ENCODE measurements at regions not wholly inside any gene's neighbourhood (a gene's known extent, or its start where the extent isn't known, plus 50 kb on each side); places are given as distances from the start of the nearest gene placed in this dataset.
A peak's percentile ranks its signal among the peaks of the same experiment; 100 is the strongest.

DNA sequence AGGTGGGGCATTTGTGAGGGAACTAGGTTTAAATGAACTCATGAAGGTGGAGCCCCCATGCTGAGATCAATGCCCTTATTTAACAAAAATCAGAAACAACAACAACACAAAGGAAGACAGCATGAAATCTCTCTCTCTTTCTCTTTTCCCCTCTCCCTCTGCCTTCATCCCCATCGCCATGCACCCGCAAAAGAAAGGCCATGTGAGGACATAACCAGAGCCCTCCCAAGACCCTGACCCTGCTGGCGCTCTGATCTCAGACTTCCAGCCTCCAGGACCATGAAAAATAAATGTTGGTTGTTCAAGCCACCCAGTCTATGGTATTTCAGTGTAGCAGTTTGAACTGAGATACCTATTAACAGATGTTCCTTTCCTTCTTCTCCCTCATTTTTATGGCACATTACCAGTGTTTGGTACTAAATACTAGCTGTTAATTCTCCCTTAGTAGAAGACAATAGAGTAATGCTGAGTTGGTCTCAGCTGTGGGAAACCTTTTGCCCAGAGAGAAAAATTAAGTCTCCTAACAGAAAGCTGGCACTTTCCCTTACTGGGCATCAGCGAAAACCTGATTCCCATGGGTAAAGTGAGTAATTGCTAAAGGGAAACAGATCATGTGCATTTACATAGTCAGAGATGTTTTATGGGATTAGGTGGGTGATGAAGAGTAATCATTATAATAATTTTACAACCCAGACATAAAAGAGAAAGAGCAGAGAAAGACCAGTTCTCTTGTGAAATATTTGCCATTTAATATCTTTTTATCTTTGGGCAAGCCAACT is 264.0 kb upstream of the PLEKHG7 start:
- whole genome bisulfite sequencing, 4 donors = 74 to 97% (median 87%) methylated on average over 4 of the region's 4 CpGs

DNA sequence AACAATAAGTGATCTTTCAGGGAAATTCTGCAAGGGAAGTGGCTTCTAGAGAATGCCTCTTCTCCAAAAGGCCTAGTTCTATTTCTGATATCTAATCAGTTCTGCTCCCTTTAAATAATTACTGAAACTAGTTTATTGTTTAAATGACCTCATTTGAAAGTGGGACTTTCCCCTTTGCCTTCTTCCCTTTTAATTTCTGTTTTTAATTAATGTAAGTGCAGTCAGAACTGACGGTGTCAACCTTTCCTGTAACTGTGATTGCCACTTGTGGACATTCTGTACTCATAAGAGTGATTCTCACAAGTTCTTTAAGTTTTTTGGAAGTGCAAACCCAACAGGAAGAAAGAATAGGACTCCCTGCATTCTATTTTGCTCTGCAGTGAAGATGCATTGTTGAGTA is 265.3 kb upstream of the PLEKHG7 start:
- no peak for TF ChIP-seq POLR2A (IDR thresholded peaks at IDR 0.05)
- TF ChIP-seq, protein P1, sequence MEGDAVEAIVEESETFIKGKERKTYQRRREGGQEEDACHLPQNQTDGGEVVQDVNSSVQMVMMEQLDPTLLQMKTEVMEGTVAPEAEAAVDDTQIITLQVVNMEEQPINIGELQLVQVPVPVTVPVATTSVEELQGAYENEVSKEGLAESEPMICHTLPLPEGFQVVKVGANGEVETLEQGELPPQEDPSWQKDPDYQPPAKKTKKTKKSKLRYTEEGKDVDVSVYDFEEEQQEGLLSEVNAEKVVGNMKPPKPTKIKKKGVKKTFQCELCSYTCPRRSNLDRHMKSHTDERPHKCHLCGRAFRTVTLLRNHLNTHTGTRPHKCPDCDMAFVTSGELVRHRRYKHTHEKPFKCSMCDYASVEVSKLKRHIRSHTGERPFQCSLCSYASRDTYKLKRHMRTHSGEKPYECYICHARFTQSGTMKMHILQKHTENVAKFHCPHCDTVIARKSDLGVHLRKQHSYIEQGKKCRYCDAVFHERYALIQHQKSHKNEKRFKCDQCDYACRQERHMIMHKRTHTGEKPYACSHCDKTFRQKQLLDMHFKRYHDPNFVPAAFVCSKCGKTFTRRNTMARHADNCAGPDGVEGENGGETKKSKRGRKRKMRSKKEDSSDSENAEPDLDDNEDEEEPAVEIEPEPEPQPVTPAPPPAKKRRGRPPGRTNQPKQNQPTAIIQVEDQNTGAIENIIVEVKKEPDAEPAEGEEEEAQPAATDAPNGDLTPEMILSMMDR (IDR thresholded peaks at IDR 0.05) = no peak
- Histone ChIP-seq H3K27ac (peak overlapping the region in 5 of 12 donors; percentile 7 to 54 (median 22)), H3K4me3 (no peak overlapping the region), H3K27me3 (no peaks in the 10 kb centered on the region), H3K9me3 (no peaks in the 10 kb centered on the region), H3K36me3 (no peaks in the 10 kb centered on the region), H3K4me1 (peaks cover 0 to 39% (median 9%) of the 10 kb centered on the region in 12 donors)
- intact Hi-C loops (cut with DNase I) = no loop called here
- no peak for ATAC-seq
- DNase-seq = no peak
- 44 to 54% (median 50%) methylated on average over 1 of the region's 1 CpG for WGBS, 4 donors

More for the DNA sequence above, 264.0 kb upstream of the PLEKHG7 start:
- Histone ChIP-seq H3K36me3 (no peaks in the 10 kb centered on the region), H3K27me3 (no peaks in the 10 kb centered on the region), H3K9me3 (no peaks in the 10 kb centered on the region), H3K4me1 (peaks cover 0 to 45% (median 20%) of the 10 kb centered on the region in 12 donors), H3K27ac (peak overlapping the region in 2 of 12 donors; percentile 7 to 21), H3K4me3 (no peak overlapping the region)
- ATAC-seq (no peak), DNase-seq (no peak)
- TF ChIP-seq, protein P1 (IDR thresholded peaks at IDR 0.05) = no peak
- TF ChIP-seq POLR2A (IDR thresholded peaks at IDR 0.05) = no peak
- intact Hi-C loops (cut with DNase I) = no loop called here

DNA sequence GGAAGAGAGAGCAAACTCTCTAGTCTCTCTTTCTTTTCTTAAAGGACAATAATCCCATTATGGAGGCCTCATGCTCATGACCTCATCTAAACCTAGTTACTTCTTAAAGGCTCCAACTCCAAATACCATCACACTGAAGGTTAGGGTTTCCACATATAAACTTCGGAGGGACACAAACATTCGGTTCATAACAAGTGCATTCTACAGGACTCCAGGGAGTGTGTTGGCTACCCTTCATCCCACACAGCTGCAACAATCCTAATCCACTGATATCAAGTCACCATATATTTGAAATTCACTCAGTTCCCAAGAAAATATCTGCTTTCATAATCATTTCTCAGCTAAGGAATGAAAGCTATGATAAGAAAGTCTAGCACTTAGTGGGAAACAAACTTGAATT is 265.9 kb upstream of the PLEKHG7 start:
- Histone ChIP-seq H3K27ac (peak overlapping the region in 6 of 12 donors; percentile 1 to 54 (median 20)), H3K4me1 (peaks cover 0 to 37% (median 9%) of the 10 kb centered on the region in 12 donors), H3K27me3 (no peaks in the 10 kb centered on the region), H3K9me3 (no peaks in the 10 kb centered on the region), H3K36me3 (no peaks in the 10 kb centered on the region), H3K4me3 (no peak overlapping the region)
- DNase-seq = no peak
- ATAC-seq = peak; percentile 27 to 45 (median 40)
- intact Hi-C loops (cut with DNase I) = no loop called here
- TF ChIP-seq, protein P1 (IDR thresholded peaks at IDR 0.05) = no peak
- TF ChIP-seq POLR2A (IDR thresholded peaks at IDR 0.05) = no peak
- 59 to 78% (median 72%) methylated on average over 2 of the region's 2 CpGs for WGBS, 4 donors

DNA sequence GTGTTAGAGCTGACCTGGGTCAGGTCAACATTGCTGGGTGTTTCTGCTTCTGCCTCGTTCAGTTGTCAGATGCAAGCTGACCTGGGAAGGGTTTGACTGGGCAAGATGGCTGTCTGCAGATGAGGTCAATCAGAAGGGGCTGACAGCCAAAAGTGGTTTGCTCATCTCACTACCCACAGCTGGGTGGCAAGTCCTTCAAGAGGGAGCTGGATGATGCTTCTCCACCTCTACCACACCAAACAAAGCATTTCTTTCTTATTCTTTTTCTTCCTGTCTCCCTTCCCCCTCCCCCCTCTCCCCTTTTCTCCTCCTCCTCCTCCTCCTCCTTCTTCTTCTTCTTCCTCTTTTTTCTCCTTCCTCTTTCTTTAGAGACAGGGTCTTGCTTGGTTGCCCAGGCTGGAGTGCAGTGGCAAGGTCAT is 268.2 kb upstream of the PLEKHG7 start:
- H3K27me3 ChIP-seq = no peaks in the 10 kb centered on the region
- no peak overlapping the region for H3K4me3 ChIP-seq
- ATAC-seq = no peak
- intact Hi-C loops (cut with DNase I) = no loop called here
- no peak for DNase-seq
- peaks cover 0 to 42% (median 9%) of the 10 kb centered on the region in 12 donors for H3K4me1 ChIP-seq
- H3K36me3 ChIP-seq = no peaks in the 10 kb centered on the region
- TF ChIP-seq POLR2A (IDR thresholded peaks at IDR 0.05) = no peak
- TF ChIP-seq, protein P1 (IDR thresholded peaks at IDR 0.05) = no peak
- 84 to 100% (median 95%) methylated on average over 1 of the region's 1 CpG for WGBS, 4 donors
- H3K27ac ChIP-seq = no peak overlapping the region
- H3K9me3 ChIP-seq = no peaks in the 10 kb centered on the region

All from heart left ventricle (tissue), 16 donors.